Prostate gland (tissue), 2 donors: ENCODE measurements at regions not wholly inside any gene's neighbourhood (a gene's known extent, or its start where the extent isn't known, plus 50 kb on each side); places are given as distances from the start of the nearest gene placed in this dataset.

Experiments used
- DNase-seq: peaks from one replicate; pipeline ENCODE4 v3.0.0-alpha.2; 2019; ENCODE audit warnings: low spot score
- H3K27ac ChIP-seq, 2 donors: fragments of 200-600 bp; sonication (generic); 2 replicates each; pipeline ENCODE4 v1.5.1; 2017 to 2019
- H3K27me3 ChIP-seq: fragments of 200-600 bp; sonication (generic); replicated peaks from 2 replicates; pipeline ENCODE4 v1.5.1; 2019; ENCODE audit not compliant: insufficient read depth
- H3K36me3 ChIP-seq, 2 donors: fragments of 200-600 bp; sonication (generic); 1 replicate in 1 of 2; 2 replicates in 1 of 2; pipeline versions ENCODE4 v1.5.1 to v1.8.1; 2017 to 2019
- H3K4me1 ChIP-seq: fragments of 200-600 bp; sonication (generic); replicated peaks from 2 replicates; pipeline ENCODE4 v1.5.1; 2019
- H3K4me3 ChIP-seq, 2 donors: fragments of 200-600 bp; sonication (generic); 2 replicates each; pipeline ENCODE4 v1.5.1; 2017 to 2019
- H3K9me3 ChIP-seq: fragments of 200-600 bp; sonication (generic); 2 replicates; pipeline ENCODE4 v1.5.1; 2017
- CTCF ChIP-seq, 4 experiments: fragments of 200-600 bp in 2 of 4; fragments of 450-650 bp in 2 of 4; sonication (generic) in 2 of 4; IDR thresholded peaks; 1 replicate in 3 of 4; 2 replicates in 1 of 4; pipeline ENCODE4 v1.5.1; 2016 to 2019; ENCODE audit warnings: antibody characterized with exemption in 4 of 4, mild to moderate bottlenecking in 2 of 4, moderate library complexity in 2 of 4
- POLR2A ChIP-seq: fragments of 450-650 bp; IDR thresholded peaks from one replicate; pipeline ENCODE4 v1.6.1; 2016; ENCODE audit warnings: antibody characterized with exemption, mild to moderate bottlenecking
- POLR2AphosphoS5 ChIP-seq: sonication (generic); formaldehyde crosslinking; IDR thresholded peaks from one replicate; pipeline ENCODE4 v1.6.1; 2017; ENCODE audit warnings: antibody characterized with exemption
- WGBS: methylation state at CpG from one replicate; pipeline ENCODE4 v1.1.5; 2018; 5-methylcytosine and 5-hydroxymethylcytosine counted together
- intact Hi-C: fragments of 100-400 bp; cut with DNase I; formaldehyde crosslinking; loops from one replicate; pipeline ENCODE4 v1.14.2; 2022

GRCh38 chr9:91156451-91157234 lies 205.1 kb downstream of the AUH start:
- Histone ChIP-seq H3K9me3 (no peaks in the 10 kb centered on the region), H3K36me3 (no peaks in the 10 kb centered on the region), H3K27ac (no peak overlapping the region), H3K4me3 (no peak overlapping the region), H3K4me1 (no peaks in the 10 kb centered on the region), H3K27me3 (no peaks in the 10 kb centered on the region)
- no peak for TF ChIP-seq POLR2AphosphoS5
- no peak for TF ChIP-seq CTCF (IDR thresholded peaks at IDR 0.05)
- intact Hi-C loops = no loop called here
- 81% methylated on average over 10 of the region's 10 CpGs for WGBS
- DNase-seq = no peak

GRCh38 chr9:91157883-91158282 lies 203.8 kb downstream of the AUH start:
- intact Hi-C loops = no loop called here
- TF ChIP-seq POLR2AphosphoS5 (no peak), CTCF (IDR thresholded peaks at IDR 0.05) (no peak), POLR2A (no peak)
- no peaks in the 10 kb centered on the region for H3K27me3 ChIP-seq
- H3K9me3 ChIP-seq = no peaks in the 10 kb centered on the region
- H3K36me3 ChIP-seq = no peaks in the 10 kb centered on the region
- H3K27ac ChIP-seq = no peak overlapping the region
- H3K4me3 ChIP-seq = no peak overlapping the region
- DNase-seq = no peak
- WGBS = 89% methylated on average over 2 of the region's 2 CpGs
- H3K4me1 ChIP-seq = no peaks in the 10 kb centered on the region

GRCh38 chr9:91158286-91158685 lies 203.4 kb downstream of the AUH start:
- no peaks in the 10 kb centered on the region for H3K36me3 ChIP-seq
- H3K4me3 ChIP-seq = no peak overlapping the region
- H3K27me3 ChIP-seq = no peaks in the 10 kb centered on the region
- no peak for DNase-seq
- no peaks in the 10 kb centered on the region for H3K4me1 ChIP-seq
- no peak overlapping the region for H3K27ac ChIP-seq
- no peaks in the 10 kb centered on the region for H3K9me3 ChIP-seq
- WGBS = 85% methylated on average over 6 of the region's 6 CpGs
- no peak for TF ChIP-seq CTCF (IDR thresholded peaks at IDR 0.05)
- TF ChIP-seq POLR2A = no peak
- TF ChIP-seq POLR2AphosphoS5 = no peak
- intact Hi-C loops = no loop called here

GRCh38 chr9:91158946-91159345 lies 202.8 kb downstream of the AUH start:
- intact Hi-C loops = no loop called here
- H3K9me3 ChIP-seq = no peaks in the 10 kb centered on the region
- DNase-seq = no peak
- WGBS = 93% methylated on average over 3 of the region's 3 CpGs
- H3K4me1 ChIP-seq = no peaks in the 10 kb centered on the region
- no peak overlapping the region for H3K27ac ChIP-seq
- no peak for TF ChIP-seq POLR2AphosphoS5
- H3K4me3 ChIP-seq = no peak overlapping the region
- H3K36me3 ChIP-seq = no peaks in the 10 kb centered on the region
- H3K27me3 ChIP-seq = no peaks in the 10 kb centered on the region

GRCh38 chr9:91159664-91160121 lies 202.0 kb downstream of the AUH start:
- TF ChIP-seq CTCF (IDR thresholded peaks at IDR 0.05) = no peak
- no peak for TF ChIP-seq POLR2AphosphoS5
- TF ChIP-seq POLR2A = no peak
- Histone ChIP-seq H3K4me3 (peak overlapping the region; percentile 1 to 13), H3K9me3 (no peaks in the 10 kb centered on the region), H3K27ac (peak overlapping the region in 1 of 2 donors; percentile 60), H3K36me3 (no peaks in the 10 kb centered on the region), H3K4me1 (no peaks in the 10 kb centered on the region), H3K27me3 (no peaks in the 10 kb centered on the region)
- WGBS = 43% methylated on average over 27 of the region's 27 CpGs
- DNase-seq = no peak
- intact Hi-C loops = no loop called here
